Cardiac septum (tissue), 1 donor: ENCODE measurements at regions not wholly inside any gene's neighbourhood (a gene's known extent, or its start where the extent isn't known, plus 50 kb on each side); places are given as distances from the start of the nearest gene placed in this dataset.
"Not testable (repeated sequence)": the region's sequence is repeated elsewhere in the genome, so short reads cannot be mapped to it uniquely, and the experiment has no call there.

ENCODE experiments used
- DNase-seq: peaks from one replicate; pipeline ENCODE4 v3.0.0-alpha.2; 2020; ENCODE audit warnings: low spot score
- intact Hi-C: fragments of 100-400 bp; cut with DNase I; formaldehyde crosslinking; loops from one replicate; pipeline ENCODE4 v1.14.0; 2022
- donor health status: DM: no; HTN: no; CAD: no.

- intact Hi-C loops: no loop called here
Measured at GRCh38 chr7:131665021-131665420, 108.6 kb upstream of the PODXL start.

GRCh38 chr7:131664570-131664969 is 108.1 kb upstream of the PODXL start:
- DNase-seq: no peak
- intact Hi-C loops: no loop called here

More at GRCh38 chr7:131665021-131665420, 108.6 kb upstream of the PODXL start:
- no peak for DNase-seq

GRCh38 chr7:131662301-131662873 is 106.0 kb upstream of the PODXL start:
- DNase-seq: peak; percentile 29
- intact Hi-C loops: not testable (repeated sequence)

- intact Hi-C loops: no loop called here
- DNase-seq: peak; percentile 70
Measured at GRCh38 chr7:131657881-131658280, 101.5 kb upstream of the PODXL start.

- DNase-seq: peak; percentile 24
- intact Hi-C loops: no loop called here
Measured at GRCh38 chr7:131656980-131657723, 100.7 kb upstream of the PODXL start.

- peak; percentile 12 for DNase-seq
- intact Hi-C loops: loop anchor here (2.0 kb wide), 2 partner anchors 109 to 147 kb away; no protein-coding TSS in a partner anchor
Measured at GRCh38 chr7:131655866-131656265, 99.4 kb upstream of the PODXL start.

GRCh38 chr7:131655447-131655846 is 99.0 kb upstream of the PODXL start:
- DNase-seq: peak; percentile 62
- intact Hi-C loops: loop anchor here (2.0 kb wide), 2 partner anchors 109 to 147 kb away; no protein-coding TSS in a partner anchor

- DNase-seq: peak; percentile 91
- intact Hi-C loops: loop anchor here (2.0 kb wide), 2 partner anchors 108 to 146 kb away; no protein-coding TSS in a partner anchor
Measured at GRCh38 chr7:131654668-131655326, 98.4 kb upstream of the PODXL start.

GRCh38 chr7:131654249-131654558 is 97.8 kb upstream of the PODXL start:
- intact Hi-C loops: loop anchor here (2.0 kb wide), 2 partner anchors 107 to 145 kb away; no protein-coding TSS in a partner anchor
- no peak for DNase-seq

GRCh38 chr7:131653418-131654248 is 97.2 kb upstream of the PODXL start:
- intact Hi-C loops: loop anchor here (2.0 kb wide), 2 partner anchors 107 to 145 kb away; no protein-coding TSS in a partner anchor
- DNase-seq: peak; percentile 55

GRCh38 chr7:131652934-131653333 is 96.5 kb upstream of the PODXL start:
- intact Hi-C loops: no loop called here
- DNase-seq: peak; percentile 31

- peak; percentile 47 for DNase-seq
Measured at GRCh38 chr7:131652194-131652593, 95.8 kb upstream of the PODXL start.

GRCh38 chr7:131649879-131650278 is 93.5 kb upstream of the PODXL start:
- peak; percentile 69 for DNase-seq
- intact Hi-C loops: no loop called here

More at GRCh38 chr7:131652194-131652593, 95.8 kb upstream of the PODXL start:
- intact Hi-C loops: no loop called here

- peak; percentile 65 for DNase-seq
- intact Hi-C loops: no loop called here
Measured at GRCh38 chr7:131649003-131649541, 92.6 kb upstream of the PODXL start.

GRCh38 chr7:131648491-131648890 is 92.1 kb upstream of the PODXL start:
- peak; percentile 39 for DNase-seq
- intact Hi-C loops: no loop called here

GRCh38 chr7:131646203-131646602 is 89.8 kb upstream of the PODXL start:
- intact Hi-C loops: no loop called here
- DNase-seq: no peak

GRCh38 chr7:131642429-131642828 is 86.0 kb upstream of the PODXL start:
- intact Hi-C loops: no loop called here
- DNase-seq: no peak

GRCh38 chr7:131640686-131641085 is 84.3 kb upstream of the PODXL start:
- DNase-seq: no peak
- intact Hi-C loops: no loop called here
